NCI-H2081 treated with DMSO at 0.1 percent for 48 hours (cell line): ENCODE measurements at regions not wholly inside any gene's neighbourhood (a gene's known extent, or its start where the extent isn't known, plus 50 kb on each side); places are given as distances from the start of the nearest gene placed in this dataset.
"Not testable (repeated sequence)": the region's sequence is repeated elsewhere in the genome, so short reads cannot be mapped to it uniquely, and the experiment has no call there.

ENCODE experiments used
- DNase-seq: peaks from one replicate; lab custom pipeline; 2025; lab: John Stamatoyannopoulos, UW

- DNase-seq: no peak
Observed at GRCh38 chr17:53633856-53634255, 188.9 kb upstream of the KIF2B start.

- DNase-seq: no peak
Observed at GRCh38 chr17:53631486-53631885, 191.2 kb upstream of the KIF2B start.

- no peak for DNase-seq
Observed at GRCh38 chr17:53630638-53631037, 192.1 kb upstream of the KIF2B start.

GRCh38 chr17:53630115-53630514, 192.6 kb upstream of the KIF2B start:
- no peak for DNase-seq

GRCh38 chr17:53629188-53629587, 193.5 kb upstream of the KIF2B start:
- DNase-seq: no peak

- no peak for DNase-seq
Observed at GRCh38 chr17:53628011-53628410, 194.7 kb upstream of the KIF2B start.

- no peak for DNase-seq
Observed at GRCh38 chr17:53627511-53627910, 195.2 kb upstream of the KIF2B start.

GRCh38 chr17:53626286-53626685, 196.4 kb upstream of the KIF2B start:
- no peak for DNase-seq

- no peak for DNase-seq
Observed at GRCh38 chr17:53619025-53619424, 203.7 kb upstream of the KIF2B start.

GRCh38 chr17:53608208-53608607, 214.5 kb upstream of the KIF2B start:
- DNase-seq: not testable (repeated sequence)

GRCh38 chr17:53607475-53607874, 215.3 kb upstream of the KIF2B start:
- no peak for DNase-seq

GRCh38 chr17:53588317-53588716, 234.4 kb upstream of the KIF2B start:
- DNase-seq: no peak

GRCh38 chr17:53574038-53574437, 248.7 kb upstream of the KIF2B start:
- no peak for DNase-seq

- no peak for DNase-seq
Observed at GRCh38 chr17:53571342-53571741, 251.4 kb upstream of the KIF2B start.

GRCh38 chr17:53570731-53571130, 252.0 kb upstream of the KIF2B start:
- DNase-seq: no peak

- no peak for DNase-seq
Observed at GRCh38 chr17:53560953-53561352, 261.8 kb upstream of the KIF2B start.

GRCh38 chr17:53548252-53548651, 274.5 kb upstream of the KIF2B start:
- DNase-seq: no peak

GRCh38 chr17:53543472-53543871, 279.3 kb upstream of the KIF2B start:
- DNase-seq: no peak

- DNase-seq: no peak
Observed at GRCh38 chr17:53538129-53538617, 284.6 kb upstream of the KIF2B start.

- DNase-seq: no peak
Observed at GRCh38 chr17:53527473-53527872, 295.3 kb upstream of the KIF2B start.

GRCh38 chr17:53525590-53525989, 297.1 kb upstream of the KIF2B start:
- no peak for DNase-seq

- DNase-seq: no peak
Observed at GRCh38 chr17:53516636-53517035, 306.1 kb upstream of the KIF2B start.

GRCh38 chr17:53499277-53499676, 323.4 kb upstream of the KIF2B start:
- no peak for DNase-seq

GRCh38 chr17:53496356-53496755, 326.4 kb upstream of the KIF2B start:
- DNase-seq: no peak

- DNase-seq: no peak
Observed at GRCh38 chr17:53492532-53492931, 330.2 kb upstream of the KIF2B start.
